ENCODE measurements at regions not wholly inside any gene's neighbourhood (a gene's known extent, or its start where the extent isn't known, plus 50 kb on each side); places are given as distances from the start of the nearest gene placed in this dataset.

DNA sequence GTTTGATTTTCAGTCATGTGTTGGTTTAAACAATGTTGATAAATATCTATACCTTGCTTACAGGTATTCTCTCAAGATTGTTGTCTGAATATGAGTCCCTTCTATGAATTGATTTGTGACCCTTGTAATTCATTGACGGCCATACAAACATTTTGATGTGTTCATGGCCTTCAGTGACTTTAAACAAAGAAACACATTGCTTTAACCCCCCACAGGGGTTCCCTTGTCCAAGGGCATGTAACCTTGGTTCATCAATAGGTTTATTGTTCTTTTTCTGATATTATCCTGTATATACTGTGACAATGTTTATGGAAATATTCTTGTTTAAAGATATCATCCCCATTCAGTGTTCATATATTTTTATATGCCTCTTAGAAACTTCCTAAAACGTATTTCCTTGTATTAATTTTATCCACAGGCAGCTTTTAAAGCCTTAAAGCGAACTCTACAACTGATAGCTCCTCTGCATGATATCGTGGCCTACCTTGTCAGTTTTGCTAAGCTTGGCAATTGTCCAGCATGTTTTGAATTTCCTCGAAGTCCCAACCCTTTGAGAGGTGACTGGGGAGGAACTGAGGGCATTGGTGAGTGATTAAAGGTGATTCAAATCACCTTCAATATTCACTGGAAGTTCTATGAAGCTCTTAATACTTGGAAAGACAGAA, 87.0 kb downstream of the CD164 start (continued):
- TF ChIP-seq, protein P1, sequence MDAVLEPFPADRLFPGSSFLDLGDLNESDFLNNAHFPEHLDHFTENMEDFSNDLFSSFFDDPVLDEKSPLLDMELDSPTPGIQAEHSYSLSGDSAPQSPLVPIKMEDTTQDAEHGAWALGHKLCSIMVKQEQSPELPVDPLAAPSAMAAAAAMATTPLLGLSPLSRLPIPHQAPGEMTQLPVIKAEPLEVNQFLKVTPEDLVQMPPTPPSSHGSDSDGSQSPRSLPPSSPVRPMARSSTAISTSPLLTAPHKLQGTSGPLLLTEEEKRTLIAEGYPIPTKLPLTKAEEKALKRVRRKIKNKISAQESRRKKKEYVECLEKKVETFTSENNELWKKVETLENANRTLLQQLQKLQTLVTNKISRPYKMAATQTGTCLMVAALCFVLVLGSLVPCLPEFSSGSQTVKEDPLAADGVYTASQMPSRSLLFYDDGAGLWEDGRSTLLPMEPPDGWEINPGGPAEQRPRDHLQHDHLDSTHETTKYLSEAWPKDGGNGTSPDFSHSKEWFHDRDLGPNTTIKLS (IDR thresholded peaks at IDR 0.05; ENCODE audit: borderline replicate concordance, low read depth), result no peak
- TF ChIP-seq, protein P2, sequence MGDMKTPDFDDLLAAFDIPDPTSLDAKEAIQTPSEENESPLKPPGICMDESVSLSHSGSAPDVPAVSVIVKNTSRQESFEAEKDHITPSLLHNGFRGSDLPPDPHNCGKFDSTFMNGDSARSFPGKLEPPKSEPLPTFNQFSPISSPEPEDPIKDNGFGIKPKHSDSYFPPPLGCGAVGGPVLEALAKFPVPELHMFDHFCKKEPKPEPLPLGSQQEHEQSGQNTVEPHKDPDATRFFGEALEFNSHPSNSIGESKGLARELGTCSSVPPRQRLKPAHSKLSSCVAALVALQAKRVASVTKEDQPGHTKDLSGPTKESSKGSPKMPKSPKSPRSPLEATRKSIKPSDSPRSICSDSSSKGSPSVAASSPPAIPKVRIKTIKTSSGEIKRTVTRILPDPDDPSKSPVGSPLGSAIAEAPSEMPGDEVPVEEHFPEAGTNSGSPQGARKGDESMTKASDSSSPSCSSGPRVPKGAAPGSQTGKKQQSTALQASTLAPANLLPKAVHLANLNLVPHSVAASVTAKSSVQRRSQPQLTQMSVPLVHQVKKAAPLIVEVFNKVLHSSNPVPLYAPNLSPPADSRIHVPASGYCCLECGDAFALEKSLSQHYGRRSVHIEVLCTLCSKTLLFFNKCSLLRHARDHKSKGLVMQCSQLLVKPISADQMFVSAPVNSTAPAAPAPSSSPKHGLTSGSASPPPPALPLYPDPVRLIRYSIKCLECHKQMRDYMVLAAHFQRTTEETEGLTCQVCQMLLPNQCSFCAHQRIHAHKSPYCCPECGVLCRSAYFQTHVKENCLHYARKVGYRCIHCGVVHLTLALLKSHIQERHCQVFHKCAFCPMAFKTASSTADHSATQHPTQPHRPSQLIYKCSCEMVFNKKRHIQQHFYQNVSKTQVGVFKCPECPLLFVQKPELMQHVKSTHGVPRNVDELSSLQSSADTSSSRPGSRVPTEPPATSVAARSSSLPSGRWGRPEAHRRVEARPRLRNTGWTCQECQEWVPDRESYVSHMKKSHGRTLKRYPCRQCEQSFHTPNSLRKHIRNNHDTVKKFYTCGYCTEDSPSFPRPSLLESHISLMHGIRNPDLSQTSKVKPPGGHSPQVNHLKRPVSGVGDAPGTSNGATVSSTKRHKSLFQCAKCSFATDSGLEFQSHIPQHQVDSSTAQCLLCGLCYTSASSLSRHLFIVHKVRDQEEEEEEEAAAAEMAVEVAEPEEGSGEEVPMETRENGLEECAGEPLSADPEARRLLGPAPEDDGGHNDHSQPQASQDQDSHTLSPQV (IDR thresholded peaks at IDR 0.05), result peak; percentile 32; the same call in 1 of the 2 replicates
- TF ChIP-seq, protein P3, sequence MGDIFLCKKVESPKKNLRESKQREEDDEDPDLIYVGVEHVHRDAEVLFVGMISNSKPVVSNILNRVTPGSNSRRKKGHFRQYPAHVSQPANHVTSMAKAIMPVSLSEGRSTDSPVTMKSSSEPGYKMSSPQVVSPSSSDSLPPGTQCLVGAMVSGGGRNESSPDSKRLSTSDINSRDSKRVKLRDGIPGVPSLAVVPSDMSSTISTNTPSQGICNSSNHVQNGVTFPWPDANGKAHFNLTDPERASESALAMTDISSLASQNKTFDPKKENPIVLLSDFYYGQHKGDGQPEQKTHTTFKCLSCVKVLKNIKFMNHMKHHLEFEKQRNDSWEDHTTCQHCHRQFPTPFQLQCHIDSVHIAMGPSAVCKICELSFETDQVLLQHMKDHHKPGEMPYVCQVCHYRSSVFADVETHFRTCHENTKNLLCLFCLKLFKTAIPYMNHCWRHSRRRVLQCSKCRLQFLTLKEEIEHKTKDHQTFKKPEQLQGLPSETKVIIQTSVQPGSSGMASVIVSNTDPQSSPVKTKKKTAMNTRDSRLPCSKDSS (IDR thresholded peaks at IDR 0.05; ENCODE audit: low read depth, partially characterized antibody), result no peak
- TF ChIP-seq FOXJ3 (CRISPR knock-in tag; IDR thresholded peaks at IDR 0.05) (no peak), CHD2 (IDR thresholded peaks at IDR 0.05; ENCODE audit: low read depth, low read length) (no peak), ZNF707 (CRISPR knock-in tag; conservative IDR thresholded peaks at IDR 0.05) (no peak), SRSF3 (IDR thresholded peaks at IDR 0.05; ENCODE audit: insufficient read depth, low read length) (no peak)

All from K562 (cell line).